ENCODE measurements at regions not wholly inside any gene's neighbourhood (a gene's known extent, or its start where the extent isn't known, plus 50 kb on each side); places are given as distances from the start of the nearest gene placed in this dataset.

- no peak for DNase-seq
Measured at GRCh38 chr6:122322824-122323223, 76.6 kb upstream of the HSF2 start.

GRCh38 chr6:122323361-122323760 is 76.1 kb upstream of the HSF2 start:
- DNase-seq, result no peak

GRCh38 chr6:122330315-122330714 is 69.1 kb upstream of the HSF2 start:
- no peak for DNase-seq

GRCh38 chr6:122337645-122338044 is 61.8 kb upstream of the HSF2 start:
- DNase-seq, result no peak

DNA sequence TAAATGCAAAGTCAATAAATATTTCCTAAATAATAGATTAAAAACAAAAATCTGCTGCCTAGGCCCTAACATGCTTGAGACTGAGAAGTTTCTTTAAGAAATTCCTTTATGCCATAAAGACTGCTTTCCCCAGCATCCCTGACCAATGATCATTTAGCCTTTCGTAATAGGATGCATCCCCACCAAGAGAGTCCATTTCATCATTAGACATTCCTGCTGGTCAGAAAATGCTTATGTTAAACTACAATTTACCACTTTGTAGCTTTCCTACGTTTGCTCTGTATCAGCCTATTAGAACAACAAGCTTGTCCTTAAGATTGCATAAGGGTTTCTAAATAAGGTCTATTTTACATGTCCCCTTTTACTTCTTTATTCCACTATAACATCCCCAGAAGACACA is 59.8 kb upstream of the HSF2 start:
- DNase-seq, result no peak

GRCh38 chr6:122347280-122347679 is 52.2 kb upstream of the HSF2 start:
- DNase-seq, result no peak

- no peak for DNase-seq
Measured at GRCh38 chr6:122347751-122348150, 51.7 kb upstream of the HSF2 start.
